GM12878 (cell line): ENCODE measurements at regions not wholly inside any gene's neighbourhood (a gene's known extent, or its start where the extent isn't known, plus 50 kb on each side); places are given as distances from the start of the nearest gene placed in this dataset.

ENCODE experiments used
- ATAC-seq: fragments of 200-7000 bp; cut with Tn5 transposase; 3 replicates; pipeline ENCODE4 v1.9.1; 2020; ENCODE audit warnings: mild to moderate bottlenecking, moderate library complexity
- BruUV-seq: library from RNA; stranded (reverse); fragments of 400-500 nt; replicated peaks from 2 replicates; lab custom pipeline; 2021; lab: Mats Ljungman, UMichigan
- CTCF ChIA-PET: fragments of 300-600 bp; sonication (Branson Sonifier 250); formaldehyde crosslinking; extraction: SDS; loops from one replicate; lab custom pipeline; 2021; ENCODE audit warnings: inconsistent platforms; lab: Yijun Ruan, JAX
- POLR2A ChIA-PET: fragments of 350-600 bp; formaldehyde crosslinking; extraction: SDS; loops from one replicate; lab custom pipeline; 2021; ENCODE audit warnings: inconsistent platforms; lab: Charles Lee
- RAD21 ChIA-PET: fragments of 300-600 bp; sonication (Branson Sonifier 250); formaldehyde crosslinking; loops from one replicate; lab custom pipeline; 2023; ENCODE audit warnings: antibody characterized with exemption; ENCODE audit not compliant: unreplicated experiment; lab: Charles Lee
- SMC1A ChIA-PET: fragments of 300-600 bp; sonication (Branson Sonifier 250); formaldehyde crosslinking; loops from one replicate; lab custom pipeline; 2023; ENCODE audit not compliant: unreplicated experiment, uncharacterized antibody; lab: Charles Lee
- DNase-seq: peaks from one replicate; pipeline ENCODE4 v3.0.0-alpha.2; 2011; ENCODE audit warnings: low read depth, low spot score
- FAIRE-seq: peaks from 3 replicates; lab custom pipeline; 2011; peaks lifted over from hg19 to GRCh38; lab: Jason Lieb, UNC
- H2AFZ ChIP-seq: 2 replicates; pipeline ENCODE4 v1.6.0; 2011; ENCODE audit warnings: low read depth, low read length, control low read depth; ENCODE audit not compliant: control insufficient read depth
- H3K27ac ChIP-seq: 2 replicates; pipeline ENCODE4 v1.5.1; 2011; ENCODE audit warnings: control low read depth; ENCODE audit not compliant: control insufficient read depth, insufficient read depth
- H3K27me3 ChIP-seq, 2 experiments: replicated peaks in 1 of 2; 2 replicates each; pipeline versions ENCODE4 v1.6.0 to v1.6.1; 2011; ENCODE audit warnings: low read length in 1 of 2; ENCODE audit not compliant: control insufficient read depth in 2 of 2, insufficient read depth in 2 of 2
- H3K36me3 ChIP-seq, 2 experiments: 2 replicates each; pipeline ENCODE4 v1.5.1; 2011; ENCODE audit warnings: low read length in 1 of 2; ENCODE audit not compliant: control insufficient read depth in 2 of 2, insufficient read depth in 2 of 2
- H3K4me1 ChIP-seq: 2 replicates; pipeline ENCODE4 v1.6.1; 2011; ENCODE audit warnings: mild to moderate bottlenecking, low read length, moderate library complexity, mixed read lengths; ENCODE audit not compliant: control insufficient read depth, insufficient read depth
- H3K4me2 ChIP-seq: 2 replicates; pipeline ENCODE4 v1.6.0; 2011; ENCODE audit warnings: control low read depth; ENCODE audit not compliant: control insufficient read depth, insufficient read depth
- H3K4me3 ChIP-seq: fragments of 200-600 bp; sonication (generic); 2 replicates; pipeline ENCODE4 v1.5.1; 2016
- H3K79me2 ChIP-seq: 2 replicates; pipeline ENCODE4 v1.6.0; 2011; ENCODE audit warnings: low read length; ENCODE audit not compliant: control insufficient read depth, insufficient read depth
- H3K9ac ChIP-seq: 2 replicates; pipeline ENCODE4 v1.8.0; 2011; ENCODE audit warnings: low read length, control low read depth, mixed read lengths; ENCODE audit not compliant: control insufficient read depth, insufficient read depth
- H3K9me3 ChIP-seq: replicated peaks from 3 replicates; pipeline ENCODE4 v1.5.1; 2011; ENCODE audit warnings: mild to moderate bottlenecking, low read length; ENCODE audit not compliant: control insufficient read depth, insufficient read depth
- H4K20me1 ChIP-seq: 2 replicates; pipeline ENCODE4 v1.6.0; 2011; ENCODE audit not compliant: control insufficient read depth, insufficient read depth
- DPF2 ChIP-seq: fragments of 450-650 bp; IDR thresholded peaks from 2 replicates; pipeline ENCODE4 v1.6.1; 2017; ENCODE audit warnings: mild to moderate bottlenecking
- E4F1 ChIP-seq: fragments of 450-650 bp; IDR thresholded peaks from 2 replicates; pipeline ENCODE4 v1.6.1; 2018; ENCODE audit warnings: borderline replicate concordance, mild to moderate bottlenecking; ENCODE audit not compliant: partially characterized antibody
- FOXM1 ChIP-seq: IDR thresholded peaks from 2 replicates; pipeline ENCODE4 v1.6.1; 2012; ENCODE audit warnings: low read depth, mild to moderate bottlenecking, inconsistent platforms, low read length, moderate library complexity
- GABPA ChIP-seq: IDR thresholded peaks from 2 replicates; pipeline ENCODE4 v1.6.1; 2014; ENCODE audit warnings: antibody characterized with exemption, low read depth, mild to moderate bottlenecking, inconsistent platforms
- HSF1 ChIP-seq: fragments of 150-350 bp; IDR thresholded peaks from 2 replicates; pipeline ENCODE4 v1.6.1; 2014; ENCODE audit warnings: mild to moderate bottlenecking, low read depth, low read length
- NFYA ChIP-seq: IDR thresholded peaks from 2 replicates; pipeline ENCODE4 v1.6.1; 2011; ENCODE audit warnings: low read depth, mild to moderate bottlenecking, low read length, improper control_type of control experiment, borderline replicate concordance
- PAX5 ChIP-seq: IDR thresholded peaks from 2 replicates; pipeline ENCODE4 v1.6.1; 2011; ENCODE audit warnings: low read depth, low read length, borderline replicate concordance
- POLR2AphosphoS5 ChIP-seq: IDR thresholded peaks from 2 replicates; pipeline ENCODE4 v1.6.1; 2011; ENCODE audit warnings: mild to moderate bottlenecking, low read length, inconsistent platforms
- STAT3 ChIP-seq: IDR thresholded peaks from 2 replicates; pipeline ENCODE4 v1.6.1; 2011; ENCODE audit warnings: low read depth, low read length, improper control_type of control experiment
- SUPT20H ChIP-seq: IDR thresholded peaks from 2 replicates; pipeline ENCODE4 v1.6.1; 2011; ENCODE audit warnings: low read depth, mild to moderate bottlenecking, low read length, moderate library complexity, borderline replicate concordance; ENCODE audit not compliant: control insufficient read depth
- ZBED1 ChIP-seq: IDR thresholded peaks from 2 replicates; pipeline ENCODE4 v1.6.1; 2016; ENCODE audit warnings: borderline replicate concordance
- ZBTB40 ChIP-seq: fragments of 450-650 bp; IDR thresholded peaks from 2 replicates; pipeline ENCODE4 v1.6.1; 2016; ENCODE audit warnings: mild to moderate bottlenecking, moderate library complexity, borderline replicate concordance
- ZZZ3 ChIP-seq: IDR thresholded peaks from 2 replicates; pipeline ENCODE4 v1.6.1; 2011; ENCODE audit warnings: low read depth; ENCODE audit not compliant: control insufficient read depth, insufficient read length
- WGBS: methylation state at CpG from one replicate; pipeline ENCODE4 v1.1.6; 2016; ENCODE audit warnings: low lambda C conversion rate; ENCODE audit not compliant: insufficient replicate concordance, insufficient coverage; ENCODE audit errors: missing lambda C conversion rate; 5-methylcytosine and 5-hydroxymethylcytosine counted together
- in situ Hi-C: fragments of 300-500 bp; cut with MboI; formaldehyde crosslinking; loops from 9 replicates; pipeline ENCODE4 v1.14.3; 2018; ENCODE audit warnings: mixed read lengths
- intact Hi-C: fragments of 100-400 bp; cut with micrococcal nuclease; formaldehyde crosslinking; loops from one replicate; pipeline ENCODE4 v1.14.2; 2022; ENCODE audit not compliant: unreplicated experiment

GRCh38 chr5:120217001-120217400 is 247.1 kb upstream of the PRR16 start:
- Histone ChIP-seq H3K4me2 (no peak overlapping the region), H3K9me3 (no peaks in the 10 kb centered on the region), H3K27me3 (no peaks in the 10 kb centered on the region), H3K79me2 (no peaks in the 10 kb centered on the region), H3K36me3 (no peaks in the 10 kb centered on the region), H3K4me1 (no peaks in the 10 kb centered on the region), H2AFZ (no peak overlapping the region), H3K9ac (no peak overlapping the region), H3K27ac (no peak overlapping the region), H4K20me1 (no peaks in the 10 kb centered on the region), H3K4me3 (no peak overlapping the region)
- intact Hi-C loops, result no loop called here
- RAD21 ChIA-PET, result no interaction called here
- POLR2A ChIA-PET, result no interaction called here
- BruUV-seq, result no TSS peak
- FAIRE-seq (no peak), ATAC-seq (no peak), DNase-seq (no peak)
- WGBS, result 15% methylated on average over 2 of the region's 2 CpGs
- in situ Hi-C loops, result no loop called here
- SMC1A ChIA-PET, result interaction anchor here (1.0 kb wide), 1 partner anchor 25 kb away, joined by 3 read pairs; no protein-coding TSS in a partner anchor
- TF ChIP-seq HSF1 (no peak), PAX5 (no peak), ZBTB40 (no peak), FOXM1 (no peak), ZBED1 (no peak), POLR2AphosphoS5 (no peak), NFYA (no peak), GABPA (no peak), SUPT20H (no peak), DPF2 (no peak), STAT3 (no peak), ZZZ3 (no peak), E4F1 (no peak)
- CTCF ChIA-PET, result no interaction called here
